Keratinocyte (primary cell): ENCODE measurements at regions not wholly inside any gene's neighbourhood (a gene's known extent, or its start where the extent isn't known, plus 50 kb on each side); places are given as distances from the start of the nearest gene placed in this dataset.

Experiments
- DNase-seq: peaks from one replicate; pipeline ENCODE4 v3.0.0-alpha.2; 2011; ENCODE audit warnings: low read depth, missing footprints, low spot score
- FAIRE-seq: peaks from 2 replicates; lab custom pipeline; 2011; peaks lifted over from hg19 to GRCh38; lab: Jason Lieb, UNC
- H2AFZ ChIP-seq: 2 replicates; pipeline ENCODE4 v1.6.0; 2012; ENCODE audit warnings: low read length, control low read depth, inconsistent platforms; ENCODE audit not compliant: control insufficient read depth
- H3K27ac ChIP-seq: 2 replicates; pipeline ENCODE4 v1.5.1; 2011; ENCODE audit warnings: low read length; ENCODE audit not compliant: control insufficient read depth, insufficient read depth
- H3K27me3 ChIP-seq: 3 replicates; pipeline ENCODE4 v1.6.0; 2011; ENCODE audit warnings: low read length; ENCODE audit not compliant: control insufficient read depth, insufficient read depth; ENCODE audit errors: extremely low read depth
- H3K36me3 ChIP-seq, 2 experiments: 2 replicates in 1 of 2; 3 replicates in 1 of 2; pipeline ENCODE4 v1.5.1; 2011; ENCODE audit warnings: low read length in 2 of 2, mild to moderate bottlenecking in 1 of 2; ENCODE audit not compliant: control insufficient read depth in 2 of 2, insufficient read depth in 2 of 2; ENCODE audit errors: extremely low read depth in 1 of 2
- H3K4me1 ChIP-seq: 3 replicates; pipeline ENCODE4 v1.5.1; 2011; ENCODE audit warnings: low read length; ENCODE audit not compliant: control insufficient read depth, insufficient read depth; ENCODE audit errors: extremely low read depth
- H3K4me2 ChIP-seq: 3 replicates; pipeline ENCODE4 v1.6.0; 2011; ENCODE audit warnings: low read depth, low read length; ENCODE audit not compliant: control insufficient read depth, insufficient read depth; ENCODE audit errors: extremely low read depth
- H3K4me3 ChIP-seq, 3 experiments: fragments of 200-600 bp in 1 of 3; sonication (generic) in 1 of 3; 2 replicates in 2 of 3; 3 replicates in 1 of 3; pipeline ENCODE4 v1.5.1; 2011 to 2016; ENCODE audit warnings: low read length in 3 of 3, mild to moderate bottlenecking in 3 of 3, control low read depth in 2 of 3, inconsistent platforms in 1 of 3, low read depth in 1 of 3, mixed read lengths in 1 of 3, mixed run types in 1 of 3, moderate library complexity in 1 of 3; ENCODE audit not compliant: control insufficient read depth in 2 of 3, insufficient read depth in 2 of 3; ENCODE audit errors: extremely low read depth in 1 of 3
- H3K79me2 ChIP-seq: 2 replicates; pipeline ENCODE4 v1.6.0; 2012; ENCODE audit warnings: low read length; ENCODE audit not compliant: control insufficient read depth, insufficient read depth
- H3K9ac ChIP-seq: 3 replicates; pipeline ENCODE4 v1.6.0; 2011; ENCODE audit warnings: low read length; ENCODE audit not compliant: control insufficient read depth, insufficient read depth; ENCODE audit errors: extremely low read depth
- H3K9me1 ChIP-seq: 3 replicates; pipeline ENCODE4 v1.6.0; 2011; ENCODE audit warnings: low read length; ENCODE audit not compliant: control insufficient read depth, insufficient read depth; ENCODE audit errors: extremely low read depth
- H3K9me3 ChIP-seq: 2 replicates; pipeline ENCODE4 v1.5.1; 2012; ENCODE audit warnings: low read depth, low read length; ENCODE audit not compliant: control insufficient read depth
- H4K20me1 ChIP-seq: 3 replicates; pipeline ENCODE4 v1.6.0; 2011; ENCODE audit warnings: low read length; ENCODE audit not compliant: control insufficient read depth, insufficient read depth; ENCODE audit errors: extremely low read depth
- CTCF ChIP-seq, 3 experiments: IDR thresholded peaks in 1 of 3; conservative IDR thresholded peaks in 1 of 3; optimal IDR thresholded peaks in 1 of 3; 2 replicates in 2 of 3; 3 replicates in 1 of 3; pipeline versions ENCODE3 to v1.5.1; 2011; ENCODE audit warnings: low read length in 3 of 3, mild to moderate bottlenecking in 3 of 3, moderate library complexity in 2 of 3, control low read depth in 1 of 3, inconsistent platforms in 1 of 3; ENCODE audit not compliant: insufficient read depth in 2 of 3; ENCODE audit errors: extremely low read depth in 1 of 3
- EZH2 ChIP-seq: IDR thresholded peaks from one replicate; pipeline ENCODE4 v1.6.1; 2012; ENCODE audit warnings: inconsistent platforms, mild to moderate bottlenecking, low read length, moderate library complexity
- dilution Hi-C: fragments of 300-500 bp; cut with MboI; formaldehyde crosslinking; loops from one replicate; pipeline ENCODE4 v1.7.0; 2020; ENCODE audit warnings: low sequenced_read_pairs; ENCODE audit not compliant: extremely low pct_ligation_motif_present

GRCh38 chr7:159213253-159213652, 68.6 kb upstream of the VIPR2 start:
- Histone ChIP-seq H4K20me1 (no peaks in the 10 kb centered on the region), H2AFZ (no peak overlapping the region), H3K36me3 (no peaks in the 10 kb centered on the region), H3K4me2 (no peak overlapping the region), H3K27ac (no peak overlapping the region), H3K4me3 (no peak overlapping the region), H3K79me2 (no peaks in the 10 kb centered on the region), H3K9me3 (peaks cover 3% of the 10 kb centered on the region), H3K27me3 (no peaks in the 10 kb centered on the region), H3K9me1 (no peaks in the 10 kb centered on the region), H3K4me1 (no peaks in the 10 kb centered on the region), H3K9ac (no peak overlapping the region)
- DNase-seq, result no peak
- TF ChIP-seq EZH2 (no peak), CTCF (optimal IDR thresholded peaks at IDR 0.05 in 1 of 3, IDR thresholded peaks at IDR 0.05 in 1 of 3, conservative IDR thresholded peaks at IDR 0.05 in 1 of 3; ENCODE audit: extremely low read depth in 1 of 3, insufficient read depth in 2 of 3, low read length in 3 of 3) (no peak)
- dilution Hi-C loops, result no loop called here
- no peak for FAIRE-seq

- FAIRE-seq (no peak), DNase-seq (no peak)
- no peaks in the 10 kb centered on the region for H3K4me1 ChIP-seq
- H3K9me3 ChIP-seq, result peaks cover 3% of the 10 kb centered on the region
- H3K9me1 ChIP-seq, result no peaks in the 10 kb centered on the region
- no peaks in the 10 kb centered on the region for H3K36me3 ChIP-seq
- no peaks in the 10 kb centered on the region for H3K27me3 ChIP-seq
- H4K20me1 ChIP-seq, result no peaks in the 10 kb centered on the region
- no peaks in the 10 kb centered on the region for H3K79me2 ChIP-seq
- H3K9ac ChIP-seq, result no peak overlapping the region
- no peak overlapping the region for H3K4me2 ChIP-seq
- no peak for TF ChIP-seq CTCF (optimal IDR thresholded peaks at IDR 0.05 in 1 of 3, IDR thresholded peaks at IDR 0.05 in 1 of 3, conservative IDR thresholded peaks at IDR 0.05 in 1 of 3; ENCODE audit: extremely low read depth in 1 of 3, insufficient read depth in 2 of 3, low read length in 3 of 3)
- no peak for TF ChIP-seq EZH2
- no peak overlapping the region for H3K4me3 ChIP-seq
- dilution Hi-C loops, result no loop called here
- H3K27ac ChIP-seq, result no peak overlapping the region
- H2AFZ ChIP-seq, result no peak overlapping the region
Observed at GRCh38 chr7:159212226-159212625, 67.6 kb upstream of the VIPR2 start.
